ENCODE measurements at regions not wholly inside any gene's neighbourhood (a gene's known extent, or its start where the extent isn't known, plus 50 kb on each side); places are given as distances from the start of the nearest gene placed in this dataset.

DNA sequence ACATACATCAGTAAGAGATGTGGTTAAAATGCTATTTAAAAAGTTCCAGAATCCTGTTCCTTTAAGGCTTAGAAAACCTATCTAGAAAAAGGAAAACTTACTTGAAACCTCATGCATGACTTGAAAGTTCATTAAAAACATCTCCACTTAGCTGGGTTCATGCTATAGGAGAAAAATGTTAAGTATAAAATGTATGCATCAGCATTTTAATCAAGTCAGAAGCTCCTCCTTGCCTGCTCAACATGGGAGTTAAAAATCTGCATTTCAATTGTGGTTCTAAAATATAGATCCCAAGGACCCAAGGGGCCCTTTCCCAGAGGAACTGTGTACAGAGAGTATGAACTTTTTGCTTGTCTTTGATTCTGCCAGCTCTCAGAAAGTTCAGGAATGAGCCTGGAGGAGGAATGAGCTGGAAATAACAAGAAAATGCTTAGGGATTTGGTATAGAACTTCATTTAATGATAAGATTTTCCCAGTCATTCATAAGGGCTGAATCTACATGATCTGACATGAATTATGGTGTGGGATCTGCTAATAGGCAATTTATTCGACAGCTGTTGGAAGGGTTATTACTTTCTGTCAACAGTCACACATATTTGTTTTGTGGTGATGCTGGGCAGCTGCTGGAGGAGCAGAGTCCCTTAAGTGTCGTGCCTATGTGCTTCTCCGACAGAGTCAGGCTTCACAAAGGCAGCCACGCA lies 85.6 kb upstream of the MTPN start:
- TF ChIP-seq, protein P1, sequence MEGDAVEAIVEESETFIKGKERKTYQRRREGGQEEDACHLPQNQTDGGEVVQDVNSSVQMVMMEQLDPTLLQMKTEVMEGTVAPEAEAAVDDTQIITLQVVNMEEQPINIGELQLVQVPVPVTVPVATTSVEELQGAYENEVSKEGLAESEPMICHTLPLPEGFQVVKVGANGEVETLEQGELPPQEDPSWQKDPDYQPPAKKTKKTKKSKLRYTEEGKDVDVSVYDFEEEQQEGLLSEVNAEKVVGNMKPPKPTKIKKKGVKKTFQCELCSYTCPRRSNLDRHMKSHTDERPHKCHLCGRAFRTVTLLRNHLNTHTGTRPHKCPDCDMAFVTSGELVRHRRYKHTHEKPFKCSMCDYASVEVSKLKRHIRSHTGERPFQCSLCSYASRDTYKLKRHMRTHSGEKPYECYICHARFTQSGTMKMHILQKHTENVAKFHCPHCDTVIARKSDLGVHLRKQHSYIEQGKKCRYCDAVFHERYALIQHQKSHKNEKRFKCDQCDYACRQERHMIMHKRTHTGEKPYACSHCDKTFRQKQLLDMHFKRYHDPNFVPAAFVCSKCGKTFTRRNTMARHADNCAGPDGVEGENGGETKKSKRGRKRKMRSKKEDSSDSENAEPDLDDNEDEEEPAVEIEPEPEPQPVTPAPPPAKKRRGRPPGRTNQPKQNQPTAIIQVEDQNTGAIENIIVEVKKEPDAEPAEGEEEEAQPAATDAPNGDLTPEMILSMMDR (conservative IDR thresholded peaks at IDR 0.05; ENCODE audit: low read depth, low read length) = no peak
- H3K4me3 ChIP-seq (ENCODE audit: low read depth, low read length) = no peak overlapping the region
- DNase-seq (ENCODE audit: low read depth) = no peak

DNA sequence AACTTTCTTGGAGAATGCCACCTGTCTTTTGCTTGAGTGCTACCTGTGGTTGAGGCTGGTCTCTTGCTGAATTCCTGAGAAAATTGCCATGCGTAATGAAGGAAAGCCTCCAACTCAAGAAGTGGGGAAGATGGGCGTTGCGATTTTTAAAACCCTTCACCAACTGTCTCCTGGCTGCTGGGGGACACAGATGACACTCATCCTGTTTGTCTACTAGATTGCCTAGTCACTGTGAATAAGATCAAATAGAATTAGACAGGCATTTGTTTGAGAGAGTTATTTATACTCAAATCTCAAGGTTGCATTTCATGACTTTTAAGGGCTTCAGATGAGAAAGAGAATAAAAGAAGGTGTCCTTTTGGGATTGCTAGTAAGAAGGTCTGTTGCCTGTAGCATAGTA lies 84.3 kb upstream of the MTPN start:
- no peak for DNase-seq (ENCODE audit: low read depth)
- H3K4me3 ChIP-seq (ENCODE audit: low read depth, low read length) = no peak overlapping the region
- TF ChIP-seq, protein P1 (conservative IDR thresholded peaks at IDR 0.05; ENCODE audit: low read depth, low read length) = no peak

DNA sequence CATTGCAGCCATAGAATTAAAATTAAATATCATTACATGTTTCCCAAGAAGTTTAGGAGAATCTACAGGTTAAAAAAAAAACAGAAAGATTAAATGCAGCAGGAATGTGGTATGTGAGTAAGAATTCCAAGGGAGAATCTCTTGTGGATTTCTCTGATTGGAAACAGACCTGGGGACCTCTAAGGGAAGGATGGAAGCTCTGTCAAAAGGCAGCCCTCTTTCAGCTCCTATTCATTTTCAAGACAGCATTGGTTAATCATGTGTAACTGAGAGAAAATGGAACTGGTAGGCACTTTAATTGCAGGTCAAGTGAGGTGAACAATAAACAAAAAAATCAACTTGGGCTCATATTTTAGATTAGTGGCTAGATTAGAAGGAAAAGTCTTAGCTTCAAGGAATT lies 81.4 kb upstream of the MTPN start:
- DNase-seq (ENCODE audit: low read depth) = no peak
- TF ChIP-seq, protein P1 (conservative IDR thresholded peaks at IDR 0.05; ENCODE audit: low read depth, low read length) = no peak
- H3K4me3 ChIP-seq (ENCODE audit: low read depth, low read length) = no peak overlapping the region

DNA sequence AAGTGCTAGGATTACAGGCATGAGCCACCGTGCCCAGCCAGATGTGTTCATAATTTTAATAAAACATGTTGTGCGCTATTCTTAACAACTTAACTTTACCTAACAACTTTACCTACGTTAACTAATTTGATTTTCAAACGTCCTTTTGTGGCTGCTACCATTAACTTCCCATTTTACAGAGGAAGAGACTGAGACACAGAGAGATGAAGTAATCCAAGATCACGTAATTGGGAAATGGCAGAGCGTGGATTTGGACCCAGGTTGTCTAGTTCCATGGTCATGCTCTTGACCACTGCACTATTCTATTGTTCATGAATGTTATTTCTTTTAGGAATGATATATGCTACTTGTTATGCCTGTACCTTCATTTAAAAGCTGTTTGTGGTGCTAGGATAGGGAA lies 80.3 kb upstream of the MTPN start:
- no peak for DNase-seq (ENCODE audit: low read depth)
- TF ChIP-seq, protein P1 (conservative IDR thresholded peaks at IDR 0.05; ENCODE audit: low read depth, low read length) = no peak
- H3K4me3 ChIP-seq (ENCODE audit: low read depth, low read length) = no peak overlapping the region

DNA sequence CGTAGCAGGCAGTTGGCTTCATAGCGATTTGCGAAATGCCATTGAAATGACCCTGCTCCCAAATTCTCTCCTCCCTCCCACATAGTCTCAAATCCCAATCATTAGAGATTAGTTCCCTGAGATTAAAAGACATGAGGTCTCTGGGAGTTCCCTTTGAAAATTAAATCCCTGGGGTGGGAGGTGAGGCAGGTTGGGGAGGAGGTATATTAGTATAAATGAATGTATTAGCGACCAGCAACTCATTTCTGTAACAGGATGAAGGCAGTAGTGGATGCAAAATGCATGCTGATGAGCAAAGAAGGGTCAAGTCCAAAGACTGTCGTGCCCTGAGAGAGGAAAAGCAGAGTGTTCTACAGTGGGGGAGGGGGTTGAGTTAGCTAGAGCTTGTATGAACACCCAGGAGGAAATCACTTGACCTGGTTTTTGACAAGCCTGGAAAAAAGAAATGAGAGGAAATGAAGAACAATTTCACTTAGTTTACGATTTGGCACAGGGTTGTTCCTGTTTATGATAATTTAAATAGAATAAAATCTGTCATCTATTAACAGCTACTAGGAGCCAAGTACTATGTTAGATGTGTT lies 79.6 kb upstream of the MTPN start:
- H3K4me3 ChIP-seq (ENCODE audit: low read depth, low read length) = no peak overlapping the region
- TF ChIP-seq, protein P1 (conservative IDR thresholded peaks at IDR 0.05; ENCODE audit: low read depth, low read length) = no peak

DNA sequence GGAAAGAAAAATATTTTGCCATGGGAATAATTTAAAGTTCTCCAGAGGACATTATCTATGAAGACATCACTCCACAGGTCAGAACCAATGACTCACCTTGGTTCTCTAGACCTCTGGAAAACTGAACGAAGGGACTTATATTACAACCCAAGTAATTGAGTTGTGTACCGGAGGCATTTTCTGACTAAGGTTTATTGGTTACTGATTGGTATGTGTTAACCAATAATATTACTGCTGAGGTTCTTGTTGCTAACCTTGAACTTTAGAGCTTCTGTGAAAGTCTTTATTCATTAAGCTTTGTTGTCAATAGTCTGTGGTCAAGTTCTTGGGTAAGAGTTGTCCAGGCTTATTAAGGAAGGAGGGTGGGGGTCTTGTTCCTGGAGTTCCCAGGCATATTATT lies 78.1 kb upstream of the MTPN start:
- TF ChIP-seq, protein P1 (conservative IDR thresholded peaks at IDR 0.05; ENCODE audit: low read depth, low read length) = no peak
- peak; percentile 90 for DNase-seq (ENCODE audit: low read depth)
- H3K4me3 ChIP-seq (ENCODE audit: low read depth, low read length) = no peak overlapping the region

More for the DNA sequence above, 79.6 kb upstream of the MTPN start:
- DNase-seq (ENCODE audit: low read depth) = no peak
